GM23338 (cell line): ENCODE measurements at regions not wholly inside any gene's neighbourhood (a gene's known extent, or its start where the extent isn't known, plus 50 kb on each side); places are given as distances from the start of the nearest gene placed in this dataset.
"Not testable (repeated sequence)": the region's sequence is repeated elsewhere in the genome, so short reads cannot be mapped to it uniquely, and the experiment has no call there.

Experiments used
- ATAC-seq: fragments of 200-7000 bp; cut with Tn5 transposase; 3 replicates; pipeline ENCODE4 v1.9.1; 2020
- DNase-seq: peaks from one replicate; pipeline ENCODE4 v3.0.0-alpha.2; 2015; ENCODE audit warnings: low spot score
- H2AFZ ChIP-seq: fragments of 200-600 bp; sonication (generic); 2 replicates; pipeline ENCODE4 v1.8.0; 2016; ENCODE audit warnings: antibody characterized with exemption, mild to moderate bottlenecking, moderate library complexity
- H3F3A ChIP-seq: fragments of 200-600 bp; sonication (generic); replicated peaks from 2 replicates; pipeline ENCODE4 v1.8.0; 2017; ENCODE audit warnings: antibody characterized with exemption, mixed run types, low read depth
- H3K27ac ChIP-seq: fragments of 200-600 bp; sonication (generic); 2 replicates; pipeline ENCODE4 v1.6.1; 2016; ENCODE audit warnings: low read depth
- H3K27me3 ChIP-seq: fragments of 200-600 bp; sonication (generic); 2 replicates; pipeline ENCODE4 v1.8.0; 2016; ENCODE audit warnings: mild to moderate bottlenecking, mixed run types, moderate library complexity; ENCODE audit not compliant: insufficient read depth
- H3K36me3 ChIP-seq: fragments of 200-600 bp; sonication (generic); 2 replicates; pipeline ENCODE4 v1.8.0; 2016; ENCODE audit warnings: mild to moderate bottlenecking; ENCODE audit not compliant: insufficient read depth
- H3K4me1 ChIP-seq: fragments of 200-600 bp; sonication (generic); 2 replicates; pipeline ENCODE4 v1.8.0; 2016; ENCODE audit warnings: mild to moderate bottlenecking, moderate library complexity; ENCODE audit not compliant: insufficient read depth
- H3K4me2 ChIP-seq: fragments of 200-600 bp; sonication (generic); 2 replicates; pipeline ENCODE4 v1.7.1; 2017; ENCODE audit warnings: mixed run types
- H3K4me3 ChIP-seq: fragments of 200-600 bp; sonication (generic); 2 replicates; pipeline ENCODE4 v1.6.1; 2016; ENCODE audit warnings: mixed run types
- H3K79me2 ChIP-seq: fragments of 200-600 bp; sonication (generic); replicated peaks from 2 replicates; pipeline ENCODE4 v1.8.0; 2017; ENCODE audit warnings: mild to moderate bottlenecking; ENCODE audit not compliant: insufficient read depth
- H3K9me2 ChIP-seq: fragments of 200-600 bp; sonication (generic); 2 replicates; pipeline ENCODE4 v1.8.0; 2017; ENCODE audit not compliant: insufficient read depth
- H4K20me1 ChIP-seq: fragments of 200-600 bp; sonication (generic); replicated peaks from 2 replicates; pipeline ENCODE4 v1.8.0; 2017; ENCODE audit warnings: mild to moderate bottlenecking; ENCODE audit not compliant: insufficient read depth
- H3K27ac Mint-ChIP-seq: 2 replicates; pipeline ENCODE4 v1.8.0; 2020; ENCODE audit warnings: inconsistent platforms, mild to moderate bottlenecking, moderate library complexity, mixed read lengths
- H3K27me3 Mint-ChIP-seq: 3 replicates; pipeline ENCODE4 v1.8.0; 2022; ENCODE audit warnings: low read depth, mild to moderate bottlenecking, moderate library complexity, mixed read lengths, inconsistent platforms; ENCODE audit not compliant: insufficient read depth, poor library complexity
- H3K36me3 Mint-ChIP-seq: 3 replicates; pipeline ENCODE4 v1.8.0; 2021; ENCODE audit warnings: low read depth, mild to moderate bottlenecking, inconsistent platforms, moderate library complexity, mixed read lengths
- H3K4me1 Mint-ChIP-seq: 3 replicates; pipeline ENCODE4 v1.8.0; 2020; ENCODE audit warnings: mild to moderate bottlenecking, inconsistent platforms, mixed read lengths
- H3K4me3 Mint-ChIP-seq: 3 replicates; pipeline ENCODE4 v1.8.0; 2021; ENCODE audit warnings: moderate library complexity, mild to moderate bottlenecking, inconsistent platforms, mixed read lengths
- H3K9me3 Mint-ChIP-seq: 3 replicates; pipeline ENCODE4 v1.8.0; 2020; ENCODE audit warnings: moderate library complexity, mild to moderate bottlenecking, inconsistent platforms, mixed read lengths
- CREB1 ChIP-seq: fragments of 250-450 bp; sonication (Bioruptor Pico); IDR thresholded peaks from 2 replicates; pipeline ENCODE4 v1.5.0; 2020; ENCODE audit warnings: low read depth, mild to moderate bottlenecking, moderate library complexity
- ETS1 ChIP-seq: IDR thresholded peaks from 2 replicates; pipeline ENCODE4 v1.6.1; 2016; ENCODE audit warnings: antibody characterized with exemption
- EZH2 ChIP-seq: fragments of 200-600 bp; sonication (generic); IDR thresholded peaks from one replicate; pipeline ENCODE4 v1.8.0; 2017; ENCODE audit warnings: antibody characterized with exemption, mild to moderate bottlenecking, low read depth; ENCODE audit not compliant: unreplicated experiment
- EZH2phosphoT487 ChIP-seq: fragments of 200-600 bp; sonication (generic); IDR thresholded peaks from one replicate; pipeline ENCODE4 v1.8.1; 2018; ENCODE audit warnings: antibody characterized with exemption; ENCODE audit not compliant: unreplicated experiment
- JUNB ChIP-seq: IDR thresholded peaks from one replicate; pipeline ENCODE4 v1.6.1; 2016; ENCODE audit warnings: antibody characterized with exemption; ENCODE audit not compliant: unreplicated experiment
- NANOG ChIP-seq: IDR thresholded peaks from 2 replicates; pipeline ENCODE4 v1.6.1; 2016; ENCODE audit warnings: antibody characterized with exemption, borderline replicate concordance
- POLR2AphosphoS5 ChIP-seq: IDR thresholded peaks from 2 replicates; pipeline ENCODE4 v1.6.1; 2016; ENCODE audit warnings: antibody characterized with exemption, low read depth
- STAT1 ChIP-seq: IDR thresholded peaks from one replicate; pipeline ENCODE4 v1.6.1; 2016; ENCODE audit warnings: antibody characterized with exemption; ENCODE audit not compliant: unreplicated experiment
- ZNF114 ChIP-seq: fragments of 250-450 bp; sonication (Bioruptor Pico); IDR thresholded peaks from 2 replicates; pipeline ENCODE4 v1.5.0; 2020; ENCODE audit warnings: mild to moderate bottlenecking, moderate library complexity
- ZNF331 ChIP-seq: fragments of 250-450 bp; sonication (Bioruptor Pico); IDR thresholded peaks from 2 replicates; pipeline ENCODE4 v1.5.0; 2020; ENCODE audit warnings: low read depth, mild to moderate bottlenecking, moderate library complexity
- ZNF462 ChIP-seq: fragments of 250-450 bp; sonication (Bioruptor Pico); IDR thresholded peaks from 2 replicates; pipeline ENCODE4 v1.5.0; 2020; ENCODE audit warnings: mild to moderate bottlenecking, moderate library complexity

GRCh38 chr11:38339835-38340440 lies 1741.9 kb upstream of the RAG2 start (continued):
- no peak for TF ChIP-seq NANOG
- TF ChIP-seq STAT1: no peak
- no peak for TF ChIP-seq ZNF114 (CRISPR knock-in tag)
- no peak for TF ChIP-seq ZNF331 (CRISPR knock-in tag)
- TF ChIP-seq EZH2: no peak
- no peak for TF ChIP-seq CREB1 (CRISPR knock-in tag)
- TF ChIP-seq JUNB: no peak
- TF ChIP-seq EZH2phosphoT487: no peak
- TF ChIP-seq ETS1: no peak
- TF ChIP-seq POLR2AphosphoS5: no peak

- H3K4me3 Mint-ChIP-seq, H3K27ac ChIP-seq, H3F3A ChIP-seq, H3K4me3 ChIP-seq, H2AFZ ChIP-seq, H3K4me1 Mint-ChIP-seq, H3K9me3 Mint-ChIP-seq, H3K9me2 ChIP-seq, ATAC-seq, H3K79me2 ChIP-seq, H4K20me1 ChIP-seq, DNase-seq, H3K27me3 Mint-ChIP-seq, H3K4me2 ChIP-seq, H3K36me3 Mint-ChIP-seq, H3K4me1 ChIP-seq, H3K36me3 ChIP-seq, H3K27ac Mint-ChIP-seq, H3K27me3 ChIP-seq: not testable (repeated sequence)
Measured at GRCh38 chr11:38338022-38338421, 1740.0 kb upstream of the RAG2 start.

- Histone ChIP-seq H3K27me3 (no peaks in the 10 kb centered on the region), H3K4me2 (no peak overlapping the region), H3K36me3 (no peaks in the 10 kb centered on the region; the same call in 1 of the 2 replicates), H3K4me1 (no peaks in the 10 kb centered on the region), H3K79me2 (no peaks in the 10 kb centered on the region), H3K27ac (no peak overlapping the region), H4K20me1 (no peaks in the 10 kb centered on the region), H3K4me3 (no peak overlapping the region), H3F3A (no peaks in the 10 kb centered on the region), H3K9me2 (no peaks in the 10 kb centered on the region), H2AFZ (no peak overlapping the region)
- Mint-ChIP-seq H3K36me3 (no peaks in the 10 kb centered on the region; the same call in 2 of the 3 replicates), H3K4me1 (no peaks in the 10 kb centered on the region), H3K4me3 (no peak overlapping the region), H3K27me3 (peaks cover 1% of the 10 kb centered on the region), H3K9me3 (0 out of 3 replicates have a peak, but pooled peaks cover 5% of the 10 kb centered on the region), H3K27ac (no peak overlapping the region)
- DNase-seq: no peak
- ATAC-seq: no peak
- TF ChIP-seq CREB1 (CRISPR knock-in tag) (no peak), ZNF114 (CRISPR knock-in tag) (no peak), ETS1 (no peak), POLR2AphosphoS5 (no peak), ZNF331 (CRISPR knock-in tag) (no peak), ZNF462 (CRISPR knock-in tag) (no peak), JUNB (no peak), EZH2phosphoT487 (no peak)
Measured at GRCh38 chr11:38332046-38332445, 1734.0 kb upstream of the RAG2 start.
